GM06990 (cell line): ENCODE measurements at regions not wholly inside any gene's neighbourhood (a gene's known extent, or its start where the extent isn't known, plus 50 kb on each side); places are given as distances from the start of the nearest gene placed in this dataset.
"Not testable (repeated sequence)": the region's sequence is repeated elsewhere in the genome, so short reads cannot be mapped to it uniquely, and the experiment has no call there.

Source experiments
- DNase-seq: peaks from one replicate; pipeline ENCODE4 v3.0.0-alpha.2; 2011; ENCODE audit not compliant: insufficient read length; ENCODE audit errors: extremely low read depth
- H3K27me3 ChIP-seq: replicated peaks from 2 replicates; pipeline ENCODE4 v1.6.0; 2011; ENCODE audit warnings: low read length; ENCODE audit not compliant: control insufficient read depth, insufficient read depth
- H3K36me3 ChIP-seq: 2 replicates; pipeline ENCODE4 v1.5.1; 2011; ENCODE audit warnings: low read length; ENCODE audit not compliant: control insufficient read depth, insufficient read depth
- H3K4me3 ChIP-seq: replicated peaks from 2 replicates; pipeline ENCODE4 v1.5.1; 2011; ENCODE audit warnings: low read depth, mild to moderate bottlenecking, control low read depth, low read length
- TF ChIP-seq, protein P1 (sequence below): IDR thresholded peaks from 2 replicates; pipeline ENCODE4 v1.5.1; 2011; ENCODE audit warnings: low read length, control low read depth, mild to moderate bottlenecking, inconsistent platforms; ENCODE audit not compliant: insufficient read depth, poor library complexity, severe bottlenecking

DNA sequence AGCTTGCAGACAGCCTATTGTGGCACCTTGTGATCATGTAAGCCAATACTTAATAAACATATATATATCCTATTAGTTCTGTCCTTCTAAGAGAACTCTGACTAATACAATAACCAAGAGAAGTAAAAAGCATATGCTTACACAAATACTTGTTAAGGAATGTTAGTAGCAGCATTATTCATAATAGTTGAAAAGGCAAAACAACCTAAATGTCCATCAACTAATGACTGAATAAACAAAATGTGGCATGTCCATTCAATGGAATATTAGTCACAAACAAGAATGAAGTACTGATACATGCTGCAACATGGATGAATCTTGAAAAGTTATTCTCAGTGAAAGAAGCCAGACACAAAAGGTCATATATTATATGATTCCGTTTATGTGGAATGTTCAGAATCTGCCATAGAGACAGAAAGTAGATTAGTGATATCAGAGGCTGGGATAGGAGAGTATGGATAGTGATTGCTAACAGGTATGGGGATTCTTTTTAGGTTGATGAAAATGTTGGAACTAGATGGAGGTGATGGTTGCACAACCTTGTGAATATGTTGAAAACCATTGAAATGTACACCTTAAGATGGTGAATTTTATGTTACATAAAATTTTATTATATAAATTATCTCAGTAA, 112.5 kb upstream of the UNC5B start:
- no peaks in the 10 kb centered on the region; the same call in 1 of the 2 replicates for H3K27me3 ChIP-seq
- TF ChIP-seq, protein P1, sequence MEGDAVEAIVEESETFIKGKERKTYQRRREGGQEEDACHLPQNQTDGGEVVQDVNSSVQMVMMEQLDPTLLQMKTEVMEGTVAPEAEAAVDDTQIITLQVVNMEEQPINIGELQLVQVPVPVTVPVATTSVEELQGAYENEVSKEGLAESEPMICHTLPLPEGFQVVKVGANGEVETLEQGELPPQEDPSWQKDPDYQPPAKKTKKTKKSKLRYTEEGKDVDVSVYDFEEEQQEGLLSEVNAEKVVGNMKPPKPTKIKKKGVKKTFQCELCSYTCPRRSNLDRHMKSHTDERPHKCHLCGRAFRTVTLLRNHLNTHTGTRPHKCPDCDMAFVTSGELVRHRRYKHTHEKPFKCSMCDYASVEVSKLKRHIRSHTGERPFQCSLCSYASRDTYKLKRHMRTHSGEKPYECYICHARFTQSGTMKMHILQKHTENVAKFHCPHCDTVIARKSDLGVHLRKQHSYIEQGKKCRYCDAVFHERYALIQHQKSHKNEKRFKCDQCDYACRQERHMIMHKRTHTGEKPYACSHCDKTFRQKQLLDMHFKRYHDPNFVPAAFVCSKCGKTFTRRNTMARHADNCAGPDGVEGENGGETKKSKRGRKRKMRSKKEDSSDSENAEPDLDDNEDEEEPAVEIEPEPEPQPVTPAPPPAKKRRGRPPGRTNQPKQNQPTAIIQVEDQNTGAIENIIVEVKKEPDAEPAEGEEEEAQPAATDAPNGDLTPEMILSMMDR = no peak
- H3K36me3 ChIP-seq = no peaks in the 10 kb centered on the region
- H3K4me3 ChIP-seq = no peak overlapping the region
- DNase-seq = no peak

DNA sequence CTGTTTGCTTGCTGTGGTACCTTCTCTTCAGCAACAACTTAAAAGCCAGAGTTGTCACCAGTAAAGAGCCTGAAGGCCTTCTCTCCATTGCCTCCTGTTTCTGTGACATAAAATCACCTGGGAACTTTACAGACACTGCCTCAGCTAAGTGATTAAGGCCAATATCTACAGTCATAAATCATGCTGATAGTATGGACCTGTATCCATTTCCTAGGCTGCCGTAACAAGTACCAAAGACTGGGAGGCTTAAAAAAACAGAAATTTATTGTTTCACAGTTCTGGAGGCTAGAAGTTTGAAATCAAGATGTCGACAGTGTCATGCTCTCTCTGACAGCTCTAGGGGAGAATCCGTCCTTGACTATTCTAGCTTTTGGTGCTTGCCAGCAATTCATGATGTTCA, 108.4 kb upstream of the UNC5B start:
- TF ChIP-seq, protein P1 = no peak

DNA sequence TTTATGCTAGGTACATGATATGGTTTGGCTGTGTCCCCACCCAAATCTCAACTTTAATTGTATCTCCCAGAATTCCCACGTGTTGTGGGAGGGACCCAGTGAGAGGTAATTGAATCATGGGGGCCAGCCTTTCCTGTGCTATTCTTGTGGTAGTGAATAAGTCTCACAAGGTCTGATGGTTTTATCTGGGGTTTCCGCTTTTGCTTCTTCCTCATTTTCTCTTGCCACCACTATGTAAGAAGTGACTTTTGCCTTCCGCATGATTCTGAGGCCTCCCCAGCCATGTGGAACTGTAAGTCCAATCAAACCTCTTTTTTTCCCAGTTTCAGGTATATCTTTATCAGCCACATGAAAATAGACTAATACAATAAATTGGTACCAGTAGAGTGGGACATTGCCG, 106.2 kb upstream of the UNC5B start:
- H3K36me3 ChIP-seq, H3K4me3 ChIP-seq, H3K27me3 ChIP-seq, DNase-seq: not testable (repeated sequence)

More for the DNA sequence above, 108.4 kb upstream of the UNC5B start:
- no peak for DNase-seq
- no peaks in the 10 kb centered on the region; the same call in 1 of the 2 replicates for H3K27me3 ChIP-seq
- no peak overlapping the region for H3K4me3 ChIP-seq
- no peaks in the 10 kb centered on the region for H3K36me3 ChIP-seq

DNA sequence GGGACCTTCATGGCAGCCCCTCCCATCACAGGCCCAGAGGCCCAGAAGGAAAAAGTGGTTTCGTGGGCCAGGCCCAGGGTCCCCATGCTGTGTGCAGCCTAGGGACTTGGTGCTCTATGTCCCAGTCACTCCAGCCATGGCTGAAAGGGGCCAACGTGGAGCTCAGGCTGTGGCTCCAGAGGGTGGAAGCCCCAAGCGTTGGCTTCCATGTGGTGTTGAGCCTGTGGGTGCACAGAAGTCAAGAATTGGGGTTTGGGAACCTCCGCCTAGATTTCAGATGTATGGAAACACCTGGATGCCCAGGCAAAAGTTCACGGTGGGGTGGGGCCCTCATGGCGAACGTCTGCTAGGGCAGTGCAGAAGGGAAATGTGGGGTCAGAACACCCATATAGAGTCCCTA, 105.3 kb upstream of the UNC5B start:
- not testable (repeated sequence) for H3K27me3 ChIP-seq, H3K36me3 ChIP-seq, H3K4me3 ChIP-seq, DNase-seq

DNA sequence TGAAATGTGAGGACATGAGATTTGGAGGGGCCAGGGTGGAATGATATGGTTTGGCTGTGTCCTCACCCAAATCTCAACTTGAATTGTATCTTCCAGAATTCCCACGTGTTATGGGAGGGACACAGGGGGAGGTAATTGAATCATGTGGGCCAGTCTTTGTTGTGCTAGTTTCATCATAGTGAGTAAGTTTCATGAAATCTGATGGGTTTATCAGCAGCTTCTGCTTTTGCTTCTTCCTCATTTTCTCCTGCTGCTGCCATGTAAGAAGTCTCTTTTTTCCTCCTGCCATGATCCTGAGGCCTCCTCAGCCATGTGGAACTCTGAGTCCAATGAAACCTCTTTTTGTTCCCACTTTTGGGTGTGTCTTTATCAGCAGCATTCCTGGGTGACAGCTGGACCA, 104.3 kb upstream of the UNC5B start:
- H3K27me3 ChIP-seq, H3K36me3 ChIP-seq, DNase-seq, H3K4me3 ChIP-seq: not testable (repeated sequence)

DNA sequence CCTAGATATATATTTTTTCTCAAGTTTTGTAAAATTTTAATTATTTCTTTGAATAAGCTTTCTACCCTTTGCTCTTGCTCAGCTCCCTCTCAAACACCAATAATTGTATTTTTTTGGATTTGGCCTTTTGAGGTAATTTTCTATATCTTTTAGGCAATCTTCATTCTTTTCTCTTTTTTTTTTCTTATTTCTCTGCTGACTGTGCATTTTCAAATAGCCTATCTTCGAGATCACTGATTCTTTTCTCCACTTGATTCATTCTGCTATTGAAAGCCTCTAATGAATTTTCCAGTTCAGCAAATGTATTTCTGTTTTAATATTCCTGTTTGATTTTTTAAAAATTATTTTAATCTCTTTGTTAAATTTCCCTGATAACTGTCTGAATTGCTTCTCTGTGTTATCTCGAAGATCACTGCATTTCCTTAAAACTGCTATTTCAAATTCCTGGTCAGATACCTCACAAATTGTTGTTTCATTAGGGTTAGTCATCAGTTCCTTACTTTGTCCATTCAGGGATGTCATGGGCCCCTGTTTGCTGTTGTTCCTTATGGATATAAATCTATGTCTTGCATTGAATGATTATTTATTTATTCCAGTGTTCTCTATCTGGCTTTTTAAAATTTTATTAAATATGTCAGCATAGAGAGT, 100.1 kb upstream of the UNC5B start:
- TF ChIP-seq, protein P1 = no peak
- Histone ChIP-seq H3K36me3 (no peaks in the 10 kb centered on the region), H3K4me3 (no peak overlapping the region), H3K27me3 (no peaks in the 10 kb centered on the region)
- no peak for DNase-seq

DNA sequence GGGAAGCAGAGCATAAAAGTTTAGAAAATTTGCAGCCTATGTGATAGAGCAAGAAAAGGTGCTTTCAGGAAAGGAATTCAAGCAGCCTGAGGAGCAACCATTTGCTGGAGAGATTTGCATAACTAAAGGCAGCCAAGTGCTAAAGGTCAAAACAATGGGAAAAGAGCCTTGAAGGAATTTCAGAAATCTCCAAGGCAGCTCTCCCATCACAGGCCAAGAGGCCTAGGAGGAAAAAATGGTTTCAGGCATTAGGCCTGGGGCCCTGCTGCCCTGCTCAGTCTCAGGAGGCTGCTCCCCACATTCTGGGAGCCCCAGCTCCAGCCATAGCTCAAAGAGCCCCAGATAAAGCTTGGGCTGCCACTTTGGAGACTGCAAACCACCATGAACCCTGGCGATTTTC, 95.9 kb upstream of the UNC5B start:
- Histone ChIP-seq H3K27me3 (no peaks in the 10 kb centered on the region), H3K4me3 (no peak overlapping the region), H3K36me3 (no peaks in the 10 kb centered on the region)
- DNase-seq = no peak
- TF ChIP-seq, protein P1 = no peak

DNA sequence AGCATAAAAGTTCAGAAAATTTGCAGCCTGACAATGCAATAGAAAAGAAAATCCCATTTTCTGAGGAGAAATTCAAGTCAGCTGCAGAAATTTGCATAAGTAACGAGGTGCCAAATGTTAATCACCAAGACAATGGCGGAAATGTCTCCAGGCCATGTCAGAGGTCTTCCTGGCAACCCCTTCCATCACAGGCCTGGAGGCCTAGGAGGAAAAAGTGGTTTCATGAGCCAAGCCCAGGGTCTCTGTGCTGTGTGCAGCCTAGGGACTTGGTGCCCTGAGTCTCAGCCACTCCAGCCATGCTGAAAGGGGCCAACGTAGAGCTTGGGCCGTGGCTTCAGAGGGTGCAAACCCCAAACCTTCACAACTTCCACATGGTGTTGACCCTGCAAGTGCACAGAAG, 94.8 kb upstream of the UNC5B start:
- DNase-seq, H3K27me3 ChIP-seq, H3K4me3 ChIP-seq, H3K36me3 ChIP-seq: not testable (repeated sequence)
